BLaER1 treated with 17β-estradiol and CSF1 and Interleukin-3, amounts not matched to agents 10 nM and 100 nM (cell line): ENCODE measurements at regions not wholly inside any gene's neighbourhood (a gene's known extent, or its start where the extent isn't known, plus 50 kb on each side); places are given as distances from the start of the nearest gene placed in this dataset.

ENCODE experiments used
- H3K27ac ChIP-seq, 11 experiments: shearing (Covaris generic); formaldehyde crosslinking; 2 replicates each; pipeline ENCODE4 v1.8.1; 2022
- H3K27me3 ChIP-seq, 11 experiments: shearing (Covaris generic); formaldehyde crosslinking; 2 replicates each; pipeline ENCODE4 v1.8.1; 2022
- H3K36me3 ChIP-seq, 11 experiments: shearing (Covaris generic); formaldehyde crosslinking; 2 replicates each; pipeline ENCODE4 v1.8.1; 2022
- H3K4me1 ChIP-seq, 10 experiments: shearing (Covaris generic); formaldehyde crosslinking; 2 replicates each; pipeline ENCODE4 v1.8.1; 2022
- H3K4me2 ChIP-seq, 11 experiments: shearing (Covaris generic); formaldehyde crosslinking; 2 replicates each; pipeline ENCODE4 v1.8.1; 2022
- H3K4me3 ChIP-seq, 10 experiments: shearing (Covaris generic); formaldehyde crosslinking; 2 replicates each; pipeline ENCODE4 v1.8.1; 2022
- H3K9ac ChIP-seq, 11 experiments: shearing (Covaris generic); formaldehyde crosslinking; 2 replicates each; pipeline ENCODE4 v1.8.1; 2022
- H3K9me3 ChIP-seq, 11 experiments: shearing (Covaris generic); formaldehyde crosslinking; replicated peaks in 1 of 11; 2 replicates each; pipeline ENCODE4 v1.8.1; 2022
- H4K20me1 ChIP-seq, 11 experiments: shearing (Covaris generic); formaldehyde crosslinking; 2 replicates each; pipeline ENCODE4 v1.8.1; 2022
- Cebpa-rat ChIP-seq, 11 experiments: shearing (Covaris generic); IDR thresholded peaks; 2 replicates each; pipeline ENCODE4 v1.8.1; 2022

DNA sequence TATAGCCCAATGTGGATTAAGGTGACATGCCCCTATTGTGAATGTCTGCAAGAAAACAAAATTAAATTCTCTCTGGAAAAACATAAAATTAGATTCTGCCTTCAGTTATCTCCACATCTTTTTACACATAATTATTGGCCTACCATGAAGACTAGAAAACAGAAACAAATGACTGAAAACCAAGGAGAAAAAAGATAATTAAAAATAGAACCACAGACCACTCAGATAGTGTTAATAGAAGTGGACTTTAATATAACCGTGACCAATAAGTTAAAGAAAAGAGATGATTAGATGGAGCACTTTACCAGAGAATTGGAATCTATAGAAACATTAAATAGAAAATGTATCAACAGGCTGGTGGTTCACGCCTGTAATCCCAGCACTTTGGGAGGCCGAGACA is 445.7 kb downstream of the EPM2A start:
- no peaks in the 10 kb centered on the region for H3K36me3 ChIP-seq
- no peak overlapping the region for H3K9ac ChIP-seq
- no peak for TF ChIP-seq Cebpa-rat (IDR thresholded peaks at IDR 0.05)

DNA sequence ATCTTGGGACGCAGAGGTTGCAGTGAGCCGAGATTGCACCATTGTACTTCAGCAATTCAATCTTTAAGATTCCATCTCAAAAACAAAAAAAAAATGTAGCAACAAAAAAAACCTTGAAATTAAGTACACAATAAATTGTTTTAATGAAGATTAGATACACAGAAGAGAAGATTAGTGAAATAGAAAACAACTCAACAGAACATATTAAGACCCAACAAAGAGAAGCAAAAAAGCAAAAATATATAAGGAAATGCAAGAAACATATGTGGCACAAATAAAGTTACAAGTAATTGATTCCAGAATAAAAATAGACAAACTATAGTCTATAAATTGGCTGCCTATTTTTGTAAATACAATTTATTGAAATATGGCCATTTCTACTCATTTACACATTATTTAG is 445.2 kb downstream of the EPM2A start:
- H3K4me3 ChIP-seq: no peak overlapping the region
- no peaks in the 10 kb centered on the region for H4K20me1 ChIP-seq

More for the DNA sequence above, 445.7 kb downstream of the EPM2A start:
- Histone ChIP-seq H3K9me3 (no peaks in the 10 kb centered on the region; a peak in 1 of 22 replicates), H3K4me1 (no peaks in the 10 kb centered on the region), H4K20me1 (no peaks in the 10 kb centered on the region), H3K4me2 (no peak overlapping the region), H3K4me3 (no peak overlapping the region), H3K27ac (no peak overlapping the region), H3K27me3 (no peaks in the 10 kb centered on the region)

DNA sequence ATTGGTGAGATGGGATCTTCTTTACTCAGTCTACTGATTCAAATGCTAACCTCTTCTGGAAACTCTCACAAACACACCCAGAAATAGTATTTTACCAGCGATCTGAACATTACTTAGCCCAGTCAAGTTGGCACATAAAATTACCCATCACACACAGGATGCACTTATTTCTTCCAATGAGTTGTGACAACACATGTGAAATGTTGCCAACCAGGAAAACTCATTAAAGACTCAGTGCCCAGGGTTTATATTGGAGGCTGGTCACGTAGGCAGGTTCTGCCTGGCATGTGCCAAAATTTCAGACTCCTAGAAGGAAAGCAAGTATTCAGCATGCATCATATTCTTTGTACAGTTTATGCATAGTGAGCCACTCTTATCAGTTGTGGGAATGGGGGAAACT is 443.3 kb downstream of the EPM2A start:
- H3K27ac ChIP-seq: no peak overlapping the region
- H3K4me2 ChIP-seq: no peak overlapping the region
- no peaks in the 10 kb centered on the region; a peak in 1 of 22 replicates for H3K9me3 ChIP-seq
- no peaks in the 10 kb centered on the region for H3K27me3 ChIP-seq
- no peaks in the 10 kb centered on the region for H3K4me1 ChIP-seq
- no peak overlapping the region for H3K9ac ChIP-seq
- H3K36me3 ChIP-seq: no peaks in the 10 kb centered on the region
- no peaks in the 10 kb centered on the region for H4K20me1 ChIP-seq
- H3K4me3 ChIP-seq: no peak overlapping the region
- no peak for TF ChIP-seq Cebpa-rat (IDR thresholded peaks at IDR 0.05)

More for the DNA sequence above, 445.2 kb downstream of the EPM2A start:
- H3K27ac ChIP-seq: no peak overlapping the region
- H3K4me2 ChIP-seq: no peak overlapping the region
- H3K27me3 ChIP-seq: no peaks in the 10 kb centered on the region
- H3K4me1 ChIP-seq: no peaks in the 10 kb centered on the region
- no peaks in the 10 kb centered on the region; a peak in 1 of 22 replicates for H3K9me3 ChIP-seq
- TF ChIP-seq Cebpa-rat (IDR thresholded peaks at IDR 0.05): no peak
- H3K9ac ChIP-seq: no peak overlapping the region
- H3K36me3 ChIP-seq: no peaks in the 10 kb centered on the region

DNA sequence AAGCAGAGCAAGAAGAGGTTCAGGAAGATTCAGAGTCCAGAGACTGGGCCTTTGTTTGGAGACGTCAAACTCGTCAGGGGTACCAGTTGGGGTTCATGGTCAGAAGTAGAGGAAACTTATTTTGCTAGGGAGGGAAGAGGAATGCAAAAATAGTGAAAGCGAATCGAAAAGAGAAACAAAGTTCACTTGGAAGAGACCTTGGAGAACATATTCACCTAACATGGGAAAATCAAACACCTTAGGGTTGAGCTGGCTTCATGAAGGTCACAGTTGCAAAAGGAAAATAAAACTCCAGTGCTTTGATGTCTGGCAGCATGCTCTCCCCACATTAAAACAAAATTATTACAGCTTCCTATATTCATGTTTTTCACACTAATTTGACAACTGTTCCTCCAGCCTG is 440.4 kb downstream of the EPM2A start:
- Histone ChIP-seq H3K36me3 (no peaks in the 10 kb centered on the region), H3K4me2 (no peak overlapping the region), H4K20me1 (no peaks in the 10 kb centered on the region), H3K27ac (no peak overlapping the region), H3K27me3 (no peaks in the 10 kb centered on the region), H3K4me3 (no peak overlapping the region), H3K9ac (no peak overlapping the region), H3K9me3 (no peaks in the 10 kb centered on the region), H3K4me1 (no peaks in the 10 kb centered on the region)
- no peak for TF ChIP-seq Cebpa-rat (IDR thresholded peaks at IDR 0.05)

DNA sequence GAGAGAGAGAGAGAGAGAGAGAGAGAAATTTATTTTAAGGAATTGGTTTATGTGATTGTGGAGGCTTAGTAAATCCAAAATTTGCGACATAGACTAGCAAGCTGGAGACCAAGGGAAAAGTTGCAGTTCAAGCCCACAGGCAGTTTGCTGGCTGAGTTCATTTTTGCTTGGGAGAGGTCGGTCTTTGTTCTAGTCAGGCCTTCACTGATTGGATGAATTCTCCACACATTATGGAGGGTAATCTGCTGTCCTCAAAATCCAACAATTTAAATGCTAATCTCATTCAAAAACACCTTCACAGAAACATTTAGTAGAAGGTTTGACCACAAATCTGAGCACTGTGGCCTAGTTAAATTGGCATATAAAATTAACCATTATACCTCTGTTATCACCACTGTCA is 439.6 kb downstream of the EPM2A start:
- H3K9ac ChIP-seq: no peak overlapping the region
- H3K27me3 ChIP-seq: no peaks in the 10 kb centered on the region
- no peak overlapping the region for H3K4me2 ChIP-seq
- no peaks in the 10 kb centered on the region for H3K9me3 ChIP-seq
- no peak for TF ChIP-seq Cebpa-rat (IDR thresholded peaks at IDR 0.05)
- H3K4me1 ChIP-seq: no peaks in the 10 kb centered on the region
- H3K4me3 ChIP-seq: no peak overlapping the region
- H4K20me1 ChIP-seq: no peaks in the 10 kb centered on the region
- no peak overlapping the region for H3K27ac ChIP-seq
- no peaks in the 10 kb centered on the region for H3K36me3 ChIP-seq

DNA sequence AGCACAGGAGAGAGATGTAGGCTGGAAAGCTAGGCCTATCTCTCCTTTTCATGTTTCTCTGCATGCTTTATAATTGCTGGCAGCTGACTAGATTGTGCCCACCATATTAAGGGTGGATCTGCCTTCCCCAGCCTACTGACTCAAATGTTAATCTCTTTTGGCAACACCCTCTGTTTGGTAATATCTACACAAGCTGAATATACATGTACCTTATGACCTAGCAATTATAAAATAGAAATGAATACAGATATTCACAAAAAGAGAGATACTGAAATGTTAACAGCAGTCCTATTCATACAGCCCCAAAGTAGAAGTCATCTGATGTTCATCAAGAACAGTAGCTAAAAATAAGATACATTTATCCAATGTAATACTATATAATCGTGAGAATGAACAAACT is 429.6 kb downstream of the EPM2A start:
- H3K4me2 ChIP-seq: no peak overlapping the region
- H3K9me3 ChIP-seq: no peaks in the 10 kb centered on the region
- H3K36me3 ChIP-seq: no peaks in the 10 kb centered on the region
- no peak overlapping the region for H3K9ac ChIP-seq
- no peak for TF ChIP-seq Cebpa-rat (IDR thresholded peaks at IDR 0.05)
- H3K4me3 ChIP-seq: no peak overlapping the region
- no peaks in the 10 kb centered on the region for H3K27me3 ChIP-seq
- H4K20me1 ChIP-seq: no peaks in the 10 kb centered on the region
- peaks cover 0 to 7% (median 0%) of the 10 kb centered on the region in 10 experiments; a peak in 1 of 20 replicates for H3K4me1 ChIP-seq
- H3K27ac ChIP-seq: no peak overlapping the region

DNA sequence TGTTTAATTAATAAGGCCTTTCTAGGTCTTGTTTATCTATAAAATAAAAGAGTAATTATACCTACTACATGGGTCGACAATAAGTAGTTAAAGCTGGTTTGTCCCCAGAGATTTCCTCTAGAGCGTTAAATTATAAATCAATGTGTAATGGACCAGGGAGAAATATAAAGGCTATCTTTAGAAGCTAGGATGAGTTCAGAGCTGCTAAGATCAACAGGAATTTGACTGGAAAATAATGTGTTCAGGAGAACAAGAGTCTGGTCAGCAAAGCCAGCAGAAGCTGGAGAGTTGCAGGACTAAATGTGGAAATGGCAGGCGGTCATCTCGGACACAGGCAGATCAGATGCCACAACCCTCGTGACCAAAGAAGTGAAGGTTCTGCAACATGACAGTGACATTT is 428.8 kb downstream of the EPM2A start:
- Histone ChIP-seq H4K20me1 (no peaks in the 10 kb centered on the region), H3K36me3 (no peaks in the 10 kb centered on the region), H3K27ac (no peak overlapping the region), H3K9ac (no peak overlapping the region), H3K27me3 (no peaks in the 10 kb centered on the region), H3K4me2 (no peak overlapping the region), H3K9me3 (no peaks in the 10 kb centered on the region), H3K4me3 (no peak overlapping the region), H3K4me1 (peaks cover 0 to 7% (median 0%) of the 10 kb centered on the region in 10 experiments; a peak in 1 of 20 replicates)
- TF ChIP-seq Cebpa-rat (IDR thresholded peaks at IDR 0.05): no peak

DNA sequence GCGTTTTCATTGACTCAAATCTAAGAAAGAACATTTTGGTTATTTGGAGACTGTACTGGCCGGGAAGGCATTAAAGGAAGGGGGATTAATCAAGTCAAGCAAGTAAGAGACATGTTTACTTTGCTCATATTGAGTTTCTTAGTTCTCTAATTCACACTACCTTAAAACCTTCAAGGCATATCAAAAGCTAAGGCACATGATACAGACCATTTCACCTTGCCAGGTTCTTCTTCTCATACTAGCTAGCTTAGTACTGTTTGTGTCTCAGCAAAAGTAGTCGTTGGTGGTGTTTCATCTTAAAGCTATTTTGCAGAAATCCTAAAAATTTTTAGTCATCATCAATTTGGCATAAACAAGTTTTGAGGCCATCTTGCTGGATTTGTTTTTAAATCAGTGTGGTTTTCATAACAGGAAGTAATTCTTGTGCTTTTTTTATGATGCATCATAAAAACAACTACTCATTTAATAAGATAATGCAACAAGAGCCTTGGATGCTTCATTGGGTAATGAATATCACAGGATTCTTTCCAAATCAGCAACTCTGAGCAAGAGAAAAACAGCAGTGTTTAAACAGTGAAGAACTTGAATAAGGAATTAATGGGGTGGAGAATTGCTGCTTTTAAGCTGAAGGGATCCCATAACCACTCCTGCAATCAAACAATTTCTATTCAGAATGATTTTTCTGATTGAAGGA is 425.3 kb downstream of the EPM2A start:
- H3K4me2 ChIP-seq: no peak overlapping the region
- no peak overlapping the region for H3K27ac ChIP-seq
- no peaks in the 10 kb centered on the region for H4K20me1 ChIP-seq
- no peaks in the 10 kb centered on the region for H3K9me3 ChIP-seq
- H3K27me3 ChIP-seq: no peaks in the 10 kb centered on the region
- H3K4me1 ChIP-seq: peaks cover 0 to 7% (median 0%) of the 10 kb centered on the region in 10 experiments; a peak in 1 of 20 replicates
- H3K36me3 ChIP-seq: no peaks in the 10 kb centered on the region
- no peak for TF ChIP-seq Cebpa-rat (IDR thresholded peaks at IDR 0.05)
- H3K9ac ChIP-seq: no peak overlapping the region
- H3K4me3 ChIP-seq: no peak overlapping the region

DNA sequence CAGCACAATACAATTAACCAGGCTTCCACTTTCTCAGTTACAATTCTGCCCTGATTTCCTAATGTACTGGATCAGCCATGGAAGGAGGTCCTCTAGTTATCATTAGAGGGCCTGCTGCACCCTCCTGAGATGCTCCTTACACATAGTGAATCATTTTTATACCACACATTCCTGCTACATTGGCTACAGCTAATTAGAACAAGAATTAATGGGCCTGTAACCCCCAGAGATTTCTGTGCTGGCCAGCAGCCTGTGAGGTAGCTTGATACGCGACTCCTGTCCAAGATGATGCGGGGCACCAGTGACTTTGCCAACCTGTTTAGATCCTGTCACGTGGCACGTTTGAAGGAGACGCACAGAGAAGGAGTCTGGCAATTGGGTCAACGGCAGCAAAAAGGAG is 422.8 kb downstream of the EPM2A start:
- H3K9me3 ChIP-seq: no peaks in the 10 kb centered on the region
- no peaks in the 10 kb centered on the region for H3K27me3 ChIP-seq
- H3K27ac ChIP-seq: no peak overlapping the region
- H4K20me1 ChIP-seq: no peaks in the 10 kb centered on the region
- H3K9ac ChIP-seq: no peak overlapping the region
- no peak overlapping the region for H3K4me2 ChIP-seq
- H3K4me3 ChIP-seq: no peak overlapping the region
- TF ChIP-seq Cebpa-rat (IDR thresholded peaks at IDR 0.05): no peak
- peaks cover 0 to 7% (median 0%) of the 10 kb centered on the region in 10 experiments; a peak in 1 of 20 replicates for H3K4me1 ChIP-seq
- H3K36me3 ChIP-seq: no peaks in the 10 kb centered on the region
